H1 (cell line): ENCODE measurements at regions not wholly inside any gene's neighbourhood (a gene's known extent, or its start where the extent isn't known, plus 50 kb on each side); places are given as distances from the start of the nearest gene placed in this dataset.

Source experiments
- CTCF ChIA-PET: fragments of 300-600 bp; sonication (Branson Sonifier 250); formaldehyde crosslinking; loops from one replicate; lab custom pipeline; 2021; ENCODE audit not compliant: partially characterized antibody; lab: Charles Lee
- POLR2A ChIA-PET: fragments of 300-600 bp; sonication (Branson Sonifier 250); formaldehyde crosslinking; loops from one replicate; lab custom pipeline; 2021; ENCODE audit warnings: inconsistent platforms; ENCODE audit not compliant: partially characterized antibody; lab: Charles Lee
- DNase-seq, 2 experiments: peaks; one replicate each; pipeline versions ENCODE4 v3.0.0 to v3.0.0-alpha.2; 2010 to 2022; ENCODE audit warnings: low spot score in 2 of 2, low read depth in 1 of 2, mixed read lengths in 1 of 2
- FAIRE-seq: peaks from 2 replicates; lab custom pipeline; 2011; peaks lifted over from hg19 to GRCh38; lab: Jason Lieb, UNC
- H2AFZ ChIP-seq: 2 replicates; pipeline ENCODE4 v1.8.1; 2012; ENCODE audit warnings: low read length, inconsistent platforms
- H2AK5ac ChIP-seq: 2 replicates; pipeline ENCODE4 v1.6.1; 2013; ENCODE audit warnings: low read depth, low read length
- H2BK120ac ChIP-seq: replicated peaks from 2 replicates; pipeline ENCODE3; 2013; ENCODE audit warnings: low read depth, low read length, inconsistent platforms
- H2BK12ac ChIP-seq: 2 replicates; pipeline ENCODE4 v1.6.1; 2013; ENCODE audit warnings: low read depth, low read length
- H2BK15ac ChIP-seq: 2 replicates; pipeline ENCODE4 v1.6.1; 2013; ENCODE audit warnings: low read length
- H2BK20ac ChIP-seq: 2 replicates; pipeline ENCODE4 v1.6.1; 2013; ENCODE audit warnings: low read length
- H2BK5ac ChIP-seq: 2 replicates; pipeline ENCODE4 v1.6.1; 2013; ENCODE audit warnings: low read depth, low read length
- H3K14ac ChIP-seq: 2 replicates; pipeline ENCODE4 v1.6.1; 2013; ENCODE audit warnings: inconsistent platforms; ENCODE audit not compliant: insufficient read length
- H3K18ac ChIP-seq: 2 replicates; pipeline ENCODE4 v1.6.1; 2013; ENCODE audit warnings: low read length; ENCODE audit errors: extremely low read depth
- H3K23ac ChIP-seq: 2 replicates; pipeline ENCODE4 v1.6.1; 2013; ENCODE audit warnings: inconsistent platforms; ENCODE audit not compliant: insufficient read length
- H3K23me2 ChIP-seq: 2 replicates; pipeline ENCODE4 v1.6.1; 2013; ENCODE audit warnings: low read depth, low read length
- H3K27ac ChIP-seq: 2 replicates; pipeline ENCODE4 v1.6.1; 2011; ENCODE audit warnings: low read depth, low read length, inconsistent platforms
- H3K27me3 ChIP-seq, 4 experiments: replicated peaks in 1 of 4; 1 replicate in 1 of 4; 2 replicates in 3 of 4; pipeline versions ENCODE4 v1.6.1 to v1.8.1; 2011 to 2013; ENCODE audit warnings: low read length in 3 of 4, mild to moderate bottlenecking in 3 of 4, inconsistent platforms in 2 of 4, mixed read lengths in 2 of 4, moderate library complexity in 1 of 4; ENCODE audit not compliant: control insufficient read depth in 3 of 4, insufficient read depth in 3 of 4; ENCODE audit errors: extremely low read depth in 1 of 4
- H3K36me3 ChIP-seq, 4 experiments: 2 replicates each; pipeline versions ENCODE4 v1.6.1 to v1.8.1; 2011 to 2013; ENCODE audit warnings: mild to moderate bottlenecking in 4 of 4, low read length in 3 of 4, moderate library complexity in 2 of 4, control low read depth in 1 of 4, inconsistent platforms in 1 of 4; ENCODE audit not compliant: insufficient read depth in 4 of 4, control insufficient read depth in 2 of 4
- H3K4ac ChIP-seq: replicated peaks from 2 replicates; pipeline ENCODE3; 2013; ENCODE audit warnings: low read length, low read depth, mixed read lengths, inconsistent platforms; ENCODE audit not compliant: insufficient read length
- H3K4me1 ChIP-seq, 4 experiments: replicated peaks in 1 of 4; 1 replicate in 1 of 4; 2 replicates in 3 of 4; pipeline versions ENCODE4 v1.6.1 to v1.8.1; 2011 to 2013; ENCODE audit warnings: low read length in 3 of 4, inconsistent platforms in 2 of 4, mixed read lengths in 1 of 4; ENCODE audit not compliant: insufficient read depth in 4 of 4, control insufficient read depth in 3 of 4
- H3K4me2 ChIP-seq, 2 experiments: 2 replicates each; pipeline versions ENCODE4 v1.6.1 to v1.8.1; 2011 to 2013; ENCODE audit warnings: low read depth in 2 of 2, low read length in 2 of 2, control low read depth in 1 of 2, inconsistent platforms in 1 of 2, mild to moderate bottlenecking in 1 of 2; ENCODE audit not compliant: insufficient read depth in 1 of 2
- H3K4me3 ChIP-seq, 4 experiments: fragments of 200-600, 300-600 bp in 1 of 4; sonication (generic), shearing (Covaris generic), sonication (Bioruptor Twin) in 1 of 4; 2 replicates each; pipeline versions ENCODE4 v1.5.1 to v1.8.1; 2011 to 2016; ENCODE audit warnings: low read length in 4 of 4, low read depth in 3 of 4, control low read depth in 2 of 4, inconsistent platforms in 2 of 4, mild to moderate bottlenecking in 2 of 4, mixed read lengths in 1 of 4, moderate library complexity in 1 of 4; ENCODE audit not compliant: insufficient read depth in 2 of 4; ENCODE audit errors: extremely low read depth in 1 of 4
- H3K56ac ChIP-seq: replicated peaks from 2 replicates; pipeline ENCODE3; 2013; ENCODE audit warnings: low read depth, mild to moderate bottlenecking, mixed read lengths, low read length, inconsistent platforms; ENCODE audit not compliant: insufficient read length
- H3K79me1 ChIP-seq: 2 replicates; pipeline ENCODE4 v1.6.1; 2013; ENCODE audit warnings: low read depth, low read length, control low read depth
- H3K79me2 ChIP-seq, 2 experiments: 2 replicates each; pipeline versions ENCODE4 v1.6.1 to v1.8.1; 2012 to 2013; ENCODE audit warnings: low read length in 2 of 2, mild to moderate bottlenecking in 2 of 2, inconsistent platforms in 1 of 2; ENCODE audit not compliant: insufficient read depth in 2 of 2, control insufficient read depth in 1 of 2
- H3K9ac ChIP-seq, 4 experiments: replicated peaks in 1 of 4; 1 replicate in 1 of 4; 2 replicates in 3 of 4; pipeline versions ENCODE4 v1.6.1 to v1.8.1; 2011 to 2013; ENCODE audit warnings: low read depth in 3 of 4, low read length in 3 of 4, control low read depth in 2 of 4, mild to moderate bottlenecking in 2 of 4, moderate library complexity in 2 of 4, inconsistent platforms in 1 of 4; ENCODE audit errors: extremely low read depth in 1 of 4
- H3K9me3 ChIP-seq, 2 experiments: 2 replicates each; pipeline versions ENCODE4 v1.6.1 to v1.8.1; 2012 to 2013; ENCODE audit warnings: mild to moderate bottlenecking in 2 of 2, moderate library complexity in 2 of 2, control low read depth in 1 of 2, inconsistent platforms in 1 of 2, low read depth in 1 of 2, low read length in 1 of 2, mixed read lengths in 1 of 2; ENCODE audit not compliant: insufficient read depth in 2 of 2
- H4K20me1 ChIP-seq, 2 experiments: replicated peaks in 1 of 2; 2 replicates each; pipeline versions ENCODE3 to v1.8.1; 2011 to 2013; ENCODE audit warnings: inconsistent platforms in 2 of 2, low read length in 2 of 2, mild to moderate bottlenecking in 1 of 2; ENCODE audit not compliant: insufficient read depth in 2 of 2, control insufficient read depth in 1 of 2
- H4K5ac ChIP-seq: 2 replicates; pipeline ENCODE4 v1.6.1; 2013; ENCODE audit warnings: low read length, low read depth, mixed read lengths, inconsistent platforms; ENCODE audit not compliant: insufficient read length
- H4K8ac ChIP-seq: 2 replicates; pipeline ENCODE4 v1.8.0; 2013; ENCODE audit warnings: mild to moderate bottlenecking, moderate library complexity, low read length, inconsistent platforms; ENCODE audit not compliant: insufficient read depth; ENCODE audit errors: extremely low read depth
- H4K91ac ChIP-seq: replicated peaks from 2 replicates; pipeline ENCODE3; 2013; ENCODE audit warnings: low read length, mixed read lengths, inconsistent platforms; ENCODE audit not compliant: insufficient read length
- RAD21 ChIP-seq, 2 experiments: IDR thresholded peaks in 1 of 2; conservative IDR thresholded peaks in 1 of 2; 2 replicates each; pipeline ENCODE4 v1.6.1; 2011; ENCODE audit warnings: low read depth in 2 of 2, low read length in 2 of 2, improper control_type of control experiment in 1 of 2, inconsistent platforms in 1 of 2, mild to moderate bottlenecking in 1 of 2, moderate library complexity in 1 of 2
- SAP30 ChIP-seq: fragments of 300-600 bp; sonication (generic); IDR thresholded peaks from 2 replicates; pipeline ENCODE4 v1.7.1; 2012; ENCODE audit warnings: low read length, moderate library complexity, mild to moderate bottlenecking, inconsistent platforms; ENCODE audit not compliant: insufficient read depth, insufficient replicate concordance
- WGBS, 2 experiments: shearing (Covaris generic) in 1 of 2; methylation state at CpG; one replicate each; pipeline versions ENCODE4 v1.1.6 to v1.1.7; 2013 to 2015; ENCODE audit warnings: low lambda C conversion rate in 2 of 2, mixed read lengths in 2 of 2, inconsistent platforms in 1 of 2, low coverage in 1 of 2, missing lambda C conversion rate in 1 of 2; ENCODE audit not compliant: insufficient replicate concordance in 2 of 2, insufficient coverage in 1 of 2, insufficient read length in 1 of 2; ENCODE audit errors: extremely low coverage in 1 of 2, missing lambda C conversion rate in 1 of 2; 5-methylcytosine and 5-hydroxymethylcytosine counted together
- TF ChIP-seq, protein P1 (sequence below): IDR thresholded peaks from 2 replicates; pipeline ENCODE4 v1.6.1; 2011; ENCODE audit warnings: low read depth, mild to moderate bottlenecking, low read length; ENCODE audit not compliant: insufficient read depth
- TF ChIP-seq, protein P2 (sequence below), 3 experiments: IDR thresholded peaks; 1 replicate in 2 of 3; 2 replicates in 1 of 3; pipeline versions ENCODE4 v1.5.1 to v1.6.1; 2011; ENCODE audit warnings: low read length in 3 of 3, mild to moderate bottlenecking in 3 of 3, inconsistent platforms in 2 of 3, low read depth in 1 of 3, moderate library complexity in 1 of 3; ENCODE audit not compliant: insufficient read depth in 1 of 3; ENCODE audit errors: control extremely low read depth in 1 of 3

- POLR2A ChIA-PET = no interaction called here
These were observed 61.5 kb downstream of the TBXT start for GRCh38 chr6:166106076-166106686.

More at GRCh38 chr6:166106076-166106686, 61.5 kb downstream of the TBXT start:
- H3K14ac ChIP-seq = no peak overlapping the region
- H2AFZ ChIP-seq = peak overlapping the region; percentile 86; the same call in 1 of the 2 replicates
- no peak overlapping the region for H3K4me3 ChIP-seq
- H3K4ac ChIP-seq = no peak overlapping the region
- H3K56ac ChIP-seq = no peak overlapping the region
- H3K36me3 ChIP-seq = no peaks in the 10 kb centered on the region
- H3K4me1 ChIP-seq = no peaks in the 10 kb centered on the region
- H3K79me2 ChIP-seq = no peaks in the 10 kb centered on the region
- H2AK5ac ChIP-seq = no peak overlapping the region
- peaks cover 11 to 12% of the 10 kb centered on the region in 2 experiments; a peak in 3 of 4 replicates for H3K9me3 ChIP-seq
- no peak overlapping the region for H2BK5ac ChIP-seq
- CTCF ChIA-PET = interaction anchor here (0.6 to 6.4 kb wide), 38 partner anchors 8 to 666 kb away, joined by 3 to 111 read pairs (median 4); no protein-coding TSS in a partner anchor
- FAIRE-seq (peak; percentile 82), DNase-seq (peak in 1 of 2 experiments; percentile 92)
- no peak overlapping the region for H3K18ac ChIP-seq
- H3K27me3 ChIP-seq = no peaks in the 10 kb centered on the region; a peak in 1 of 7 replicates
- H4K20me1 ChIP-seq = no peaks in the 10 kb centered on the region
- no peak overlapping the region for H2BK120ac ChIP-seq
- WGBS, 2 experiments = 9% methylated on average over 11 of the region's 11 CpGs; no CpG with 5 or more reads in 1 of the 2 experiments
- no peak overlapping the region for H3K27ac ChIP-seq
- no peak overlapping the region for H2BK15ac ChIP-seq
- H3K79me1 ChIP-seq = no peaks in the 10 kb centered on the region
- H3K9ac ChIP-seq = no peak overlapping the region
- H4K91ac ChIP-seq = no peak overlapping the region
- no peak overlapping the region for H3K4me2 ChIP-seq
- no peak overlapping the region for H3K23ac ChIP-seq
- TF ChIP-seq, protein P1, sequence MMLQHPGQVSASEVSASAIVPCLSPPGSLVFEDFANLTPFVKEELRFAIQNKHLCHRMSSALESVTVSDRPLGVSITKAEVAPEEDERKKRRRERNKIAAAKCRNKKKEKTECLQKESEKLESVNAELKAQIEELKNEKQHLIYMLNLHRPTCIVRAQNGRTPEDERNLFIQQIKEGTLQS = no peak
- TF ChIP-seq RAD21 (IDR thresholded peaks at IDR 0.05 in 1 of 2, conservative IDR thresholded peaks at IDR 0.05 in 1 of 2; ENCODE audit: low read depth in 2 of 2, low read length in 2 of 2) (peak; percentile 99 to 100), SAP30 (no peak)
- TF ChIP-seq, protein P2, sequence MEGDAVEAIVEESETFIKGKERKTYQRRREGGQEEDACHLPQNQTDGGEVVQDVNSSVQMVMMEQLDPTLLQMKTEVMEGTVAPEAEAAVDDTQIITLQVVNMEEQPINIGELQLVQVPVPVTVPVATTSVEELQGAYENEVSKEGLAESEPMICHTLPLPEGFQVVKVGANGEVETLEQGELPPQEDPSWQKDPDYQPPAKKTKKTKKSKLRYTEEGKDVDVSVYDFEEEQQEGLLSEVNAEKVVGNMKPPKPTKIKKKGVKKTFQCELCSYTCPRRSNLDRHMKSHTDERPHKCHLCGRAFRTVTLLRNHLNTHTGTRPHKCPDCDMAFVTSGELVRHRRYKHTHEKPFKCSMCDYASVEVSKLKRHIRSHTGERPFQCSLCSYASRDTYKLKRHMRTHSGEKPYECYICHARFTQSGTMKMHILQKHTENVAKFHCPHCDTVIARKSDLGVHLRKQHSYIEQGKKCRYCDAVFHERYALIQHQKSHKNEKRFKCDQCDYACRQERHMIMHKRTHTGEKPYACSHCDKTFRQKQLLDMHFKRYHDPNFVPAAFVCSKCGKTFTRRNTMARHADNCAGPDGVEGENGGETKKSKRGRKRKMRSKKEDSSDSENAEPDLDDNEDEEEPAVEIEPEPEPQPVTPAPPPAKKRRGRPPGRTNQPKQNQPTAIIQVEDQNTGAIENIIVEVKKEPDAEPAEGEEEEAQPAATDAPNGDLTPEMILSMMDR (IDR thresholded peaks at IDR 0.05; ENCODE audit: control extremely low read depth in 1 of 3, insufficient read depth in 1 of 3, low read depth in 1 of 3, low read length in 3 of 3) = peak; percentile 70 to 96 (median 92)
- no peak overlapping the region for H4K5ac ChIP-seq
- H2BK20ac ChIP-seq = 0 out of 2 replicates have a peak overlapping the region, but pooled peaks have one; percentile 72
- H4K8ac ChIP-seq = no peak overlapping the region
- no peaks in the 10 kb centered on the region for H3K23me2 ChIP-seq
- no peak overlapping the region for H2BK12ac ChIP-seq
